HCT116 (cell line): ENCODE measurements at regions not wholly inside any gene's neighbourhood (a gene's known extent, or its start where the extent isn't known, plus 50 kb on each side); places are given as distances from the start of the nearest gene placed in this dataset.

Experiments
- ATAC-seq: fragments of 200-7000 bp; cut with Tn5 transposase; 2 replicates; pipeline ENCODE4 v1.9.1; 2020; ENCODE audit warnings: mild to moderate bottlenecking, moderate library complexity
- BruUV-seq: library from RNA; stranded (reverse); fragments of 400-500 nt; replicated peaks from 2 replicates; lab custom pipeline; 2021; lab: Mats Ljungman, UMichigan
- CTCF ChIA-PET: fragments of 300-600 bp; sonication (Branson Sonifier 250); formaldehyde crosslinking; loops from one replicate; lab custom pipeline; 2021; ENCODE audit warnings: antibody characterized with exemption; lab: Charles Lee
- POLR2A ChIA-PET: fragments of 300-600, 350-600 bp; sonication (Branson Sonifier 250); formaldehyde crosslinking; loops from one replicate; lab custom pipeline; 2021; ENCODE audit warnings: antibody characterized with exemption; lab: Charles Lee
- RAD21 ChIA-PET, 2 experiments: fragments of 300-600 bp; sonication (Branson Sonifier 250); formaldehyde crosslinking; loops; one replicate each; lab custom pipeline; 2023; ENCODE audit warnings: low total read pairs in 2 of 2; ENCODE audit not compliant: uncharacterized antibody in 2 of 2, unreplicated experiment in 2 of 2, low non-redundant PET in 1 of 2; lab: Charles Lee
- DNase-seq: peaks from one replicate; pipeline ENCODE4 v3.0.0-alpha.2; 2010; ENCODE audit warnings: low read depth, low spot score
- H2AFZ ChIP-seq: fragments of 200-600 bp; shearing (Covaris generic), sonication (generic); 2 replicates; pipeline ENCODE4 v1.6.1; 2017; ENCODE audit warnings: low read depth, mixed run types, mixed read lengths, antibody characterized with exemption, low read length; ENCODE audit not compliant: poor library complexity, severe bottlenecking
- H3K27ac ChIP-seq: 2 replicates; pipeline ENCODE4 v1.5.1; 2012; ENCODE audit warnings: low read depth, low read length
- H3K27me3 ChIP-seq: fragments of 200-600 bp; sonication (generic); 2 replicates; pipeline ENCODE4 v1.6.1; 2016; ENCODE audit warnings: mixed run types, low read length, mixed read lengths; ENCODE audit not compliant: insufficient read depth
- H3K36me3 ChIP-seq, 2 experiments: fragments of 200-500 bp in 1 of 2; fragments of 200-600 bp in 1 of 2; sonication (Bioruptor generic) in 1 of 2; sonication (generic) in 1 of 2; 2 replicates each; pipeline versions ENCODE4 v1.5.1 to v1.6.1; 2014 to 2016; ENCODE audit warnings: low read length in 2 of 2, inconsistent platforms in 1 of 2, mixed read lengths in 1 of 2, mixed run types in 1 of 2; ENCODE audit not compliant: insufficient read depth in 2 of 2, control insufficient read depth in 1 of 2
- H3K4me1 ChIP-seq, 2 experiments: fragments of 200-600 bp in 1 of 2; sonication (generic) in 1 of 2; 2 replicates each; pipeline versions ENCODE4 v1.5.1 to v1.6.1; 2012 to 2017; ENCODE audit warnings: low read length in 2 of 2, inconsistent platforms in 1 of 2, mild to moderate bottlenecking in 1 of 2, mixed read lengths in 1 of 2, mixed run types in 1 of 2, moderate library complexity in 1 of 2; ENCODE audit not compliant: insufficient read depth in 2 of 2, control insufficient read depth in 1 of 2
- H3K4me2 ChIP-seq: fragments of 200-600 bp; sonication (generic); 2 replicates; pipeline ENCODE4 v1.6.1; 2017; ENCODE audit warnings: mixed run types, low read length, mixed read lengths
- H3K4me3 ChIP-seq, 2 experiments: fragments of 200-600 bp in 1 of 2; sonication (generic) in 1 of 2; replicated peaks in 1 of 2; 2 replicates each; pipeline ENCODE4 v1.5.1; 2011 to 2016; ENCODE audit warnings: low read length in 2 of 2, control low read depth in 1 of 2, low read depth in 1 of 2, mild to moderate bottlenecking in 1 of 2, mixed read lengths in 1 of 2, mixed run types in 1 of 2
- H3K79me2 ChIP-seq: fragments of 200-600 bp; sonication (generic); 2 replicates; pipeline ENCODE4 v1.6.1; 2017; ENCODE audit warnings: mild to moderate bottlenecking, mixed run types, low read length, moderate library complexity, mixed read lengths; ENCODE audit not compliant: insufficient read depth
- H3K9ac ChIP-seq: fragments of 200-600 bp; sonication (generic); 2 replicates; pipeline ENCODE4 v1.6.1; 2016; ENCODE audit warnings: low read length, mixed read lengths
- H3K9me2 ChIP-seq: fragments of 200-600 bp; sonication (generic), shearing (Covaris generic); 2 replicates; pipeline ENCODE4 v1.6.1; 2017; ENCODE audit warnings: mixed run types, mild to moderate bottlenecking, moderate library complexity; ENCODE audit not compliant: insufficient read depth
- H3K9me3 ChIP-seq, 2 experiments: fragments of 200-500 bp in 1 of 2; fragments of 200-600 bp in 1 of 2; sonication (Bioruptor generic) in 1 of 2; sonication (generic) in 1 of 2; 2 replicates each; pipeline ENCODE4 v1.6.1; 2014 to 2017; ENCODE audit warnings: low read length in 2 of 2, mixed read lengths in 2 of 2, inconsistent platforms in 1 of 2, low read depth in 1 of 2, mild to moderate bottlenecking in 1 of 2, mixed run types in 1 of 2, moderate library complexity in 1 of 2; ENCODE audit not compliant: control insufficient read depth in 1 of 2, insufficient read depth in 1 of 2
- H4K20me1 ChIP-seq: fragments of 200-600 bp; sonication (generic), shearing (Covaris generic); 2 replicates; pipeline ENCODE4 v1.6.1; 2017; ENCODE audit warnings: mixed run types, mild to moderate bottlenecking, moderate library complexity; ENCODE audit not compliant: insufficient read depth
- CBX3 ChIP-seq: IDR thresholded peaks from 2 replicates; pipeline ENCODE4 v1.6.1; 2012; ENCODE audit warnings: low read depth
- CEBPB ChIP-seq: IDR thresholded peaks from 2 replicates; pipeline ENCODE4 v1.6.1; 2012; ENCODE audit warnings: low read depth
- CTCF ChIP-seq, 3 experiments: fragments of 200-600 bp in 1 of 3; sonication (generic) in 1 of 3; IDR thresholded peaks in 2 of 3; conservative IDR thresholded peaks in 1 of 3; 2 replicates each; pipeline ENCODE4 v1.5.1; 2012 to 2017; ENCODE audit warnings: low read depth in 2 of 3, low read length in 2 of 3, antibody characterized with exemption in 1 of 3, borderline replicate concordance in 1 of 3, control low read depth in 1 of 3, mild to moderate bottlenecking in 1 of 3, mixed read lengths in 1 of 3, mixed run types in 1 of 3, moderate library complexity in 1 of 3; ENCODE audit not compliant: insufficient read depth in 1 of 3
- EGR1 ChIP-seq: IDR thresholded peaks from 2 replicates; pipeline ENCODE4 v1.6.1; 2012; ENCODE audit warnings: low read depth
- ELF1 ChIP-seq: IDR thresholded peaks from 2 replicates; pipeline ENCODE4 v1.6.1; 2012; ENCODE audit warnings: low read depth, borderline replicate concordance
- FOSL1 ChIP-seq: IDR thresholded peaks from 2 replicates; pipeline ENCODE4 v1.6.1; 2012; ENCODE audit warnings: low read depth
- JUND ChIP-seq: IDR thresholded peaks from 2 replicates; pipeline ENCODE4 v1.6.1; 2012
- REST ChIP-seq: IDR thresholded peaks from 2 replicates; pipeline ENCODE4 v1.6.1; 2012; ENCODE audit warnings: low read depth
- SIN3A ChIP-seq: IDR thresholded peaks from 2 replicates; pipeline ENCODE4 v1.6.1; 2012; ENCODE audit warnings: low read depth
- SP1 ChIP-seq: IDR thresholded peaks from 2 replicates; pipeline ENCODE4 v1.6.1; 2012; ENCODE audit warnings: low read depth
- TCF7L2 ChIP-seq: IDR thresholded peaks from 2 replicates; pipeline ENCODE4 v1.7.0; 2011; ENCODE audit warnings: borderline replicate concordance, inconsistent platforms; ENCODE audit not compliant: insufficient read depth, insufficient read length; ENCODE audit errors: extremely low read depth
- ZBTB33 ChIP-seq: IDR thresholded peaks from 2 replicates; pipeline ENCODE4 v1.6.1; 2011; ENCODE audit warnings: mild to moderate bottlenecking, low read length, moderate library complexity; ENCODE audit not compliant: insufficient replicate concordance; ENCODE audit errors: extremely low read depth
- intact Hi-C: fragments of 100-400 bp; cut with micrococcal nuclease; formaldehyde crosslinking; loops from 2 replicates; pipeline ENCODE4 v1.10.0; 2022

DNA sequence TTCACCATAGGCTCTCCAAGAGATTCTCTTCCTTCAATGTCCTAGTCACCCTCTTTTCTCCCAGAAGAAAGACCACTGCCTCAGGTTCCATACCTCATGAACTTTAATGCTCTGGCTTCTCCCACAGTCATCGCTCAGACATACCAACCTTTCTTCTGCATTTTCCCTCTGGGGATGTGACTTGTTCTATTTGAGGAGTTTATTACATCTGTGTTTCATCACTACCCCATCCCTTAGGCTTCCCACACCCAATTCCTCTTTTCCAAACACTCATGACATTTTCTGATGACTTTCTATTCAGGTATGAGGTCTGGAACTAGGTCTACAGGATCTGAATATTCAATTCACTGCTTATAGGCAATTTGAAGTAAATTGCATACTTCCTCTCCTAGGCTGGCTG lies 298.6 kb upstream of the MAP2 start:
- intact Hi-C loops = no loop called here
- no peak for TF ChIP-seq TCF7L2
- no peak for TF ChIP-seq SIN3A
- TF ChIP-seq CTCF (IDR thresholded peaks at IDR 0.05 in 2 of 3, conservative IDR thresholded peaks at IDR 0.05 in 1 of 3; ENCODE audit: borderline replicate concordance in 1 of 3, insufficient read depth in 1 of 3, low read depth in 2 of 3, low read length in 2 of 3) = no peak
- no peak for TF ChIP-seq REST
- no peak for TF ChIP-seq EGR1
- TF ChIP-seq CBX3 = no peak
- no peak for TF ChIP-seq SP1
- no peak for TF ChIP-seq CEBPB
- no peak for TF ChIP-seq ZBTB33
- no peak for TF ChIP-seq FOSL1
- no peak for TF ChIP-seq JUND
- no peak for TF ChIP-seq ELF1
- TF ChIP-seq, all 23 proteins: peak for 0
- Histone ChIP-seq H3K36me3 (no peaks in the 10 kb centered on the region), H3K9ac (no peak overlapping the region), H4K20me1 (no peaks in the 10 kb centered on the region), H3K4me1 (no peaks in the 10 kb centered on the region), H3K9me2 (no peaks in the 10 kb centered on the region), H3K27ac (no peak overlapping the region), H3K79me2 (no peaks in the 10 kb centered on the region), H3K4me3 (no peak overlapping the region), H3K4me2 (no peak overlapping the region), H3K9me3 (no peaks in the 10 kb centered on the region), H3K27me3 (no peaks in the 10 kb centered on the region), H2AFZ (no peak overlapping the region)
- ATAC-seq (no peak), DNase-seq (no peak)
- RAD21 ChIA-PET = no interaction called here
- CTCF ChIA-PET = no interaction called here
- POLR2A ChIA-PET = no interaction called here
- BruUV-seq = no TSS peak
